GM21447 (cell line): ENCODE measurements at regions not wholly inside any gene's neighbourhood (a gene's known extent, or its start where the extent isn't known, plus 50 kb on each side); places are given as distances from the start of the nearest gene placed in this dataset.

Experiments used
- ATAC-seq: cut with Tn5 transposase; IDR thresholded peaks from one replicate; pipeline ENCODE4 v1.9.1; 2021; ENCODE audit not compliant: unreplicated experiment

DNA sequence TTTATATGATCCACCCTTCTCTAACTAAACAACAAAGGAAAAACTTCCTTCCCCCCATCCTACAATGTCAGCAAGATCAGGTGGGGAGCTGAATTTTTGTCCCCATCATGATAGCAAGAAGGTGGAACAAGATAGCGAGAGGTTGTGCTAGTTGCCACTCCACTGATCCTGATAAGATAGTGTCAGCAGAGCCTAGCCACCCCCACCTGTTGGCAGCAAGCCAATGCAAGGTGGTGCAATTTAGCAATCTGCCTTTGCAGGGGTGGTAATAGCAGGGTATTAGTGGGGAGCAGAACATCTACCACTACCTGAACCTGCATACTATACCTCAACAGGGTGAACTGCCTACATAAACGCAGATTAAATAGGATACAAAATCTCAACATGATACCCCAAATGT, 80.2 kb upstream of the MAMLD1 start:
- ATAC-seq = no peak

DNA sequence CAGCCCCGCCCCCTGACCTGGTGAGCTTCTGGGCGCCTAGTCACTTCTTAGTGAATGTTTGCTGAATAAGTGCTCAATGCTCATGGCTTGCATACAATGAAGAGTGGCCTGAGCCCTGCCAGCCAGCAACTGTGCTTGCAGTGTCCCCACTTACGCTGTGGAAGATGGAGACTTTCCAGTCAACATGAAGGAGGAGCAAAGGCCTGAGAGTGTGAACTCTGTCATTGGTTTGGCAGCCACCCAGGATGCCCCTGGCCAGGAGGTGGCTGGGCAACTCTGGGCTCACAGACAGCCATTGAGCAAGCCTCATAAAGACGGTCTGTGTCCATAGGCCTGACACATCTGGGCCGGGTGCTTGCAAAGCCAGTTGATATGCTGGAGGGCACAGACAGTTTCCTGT, 72.1 kb upstream of the MAMLD1 start:
- no peak for ATAC-seq

GRCh38 chrX:150293311-150294013, 69.7 kb upstream of the MAMLD1 start:
- ATAC-seq = no peak

DNA sequence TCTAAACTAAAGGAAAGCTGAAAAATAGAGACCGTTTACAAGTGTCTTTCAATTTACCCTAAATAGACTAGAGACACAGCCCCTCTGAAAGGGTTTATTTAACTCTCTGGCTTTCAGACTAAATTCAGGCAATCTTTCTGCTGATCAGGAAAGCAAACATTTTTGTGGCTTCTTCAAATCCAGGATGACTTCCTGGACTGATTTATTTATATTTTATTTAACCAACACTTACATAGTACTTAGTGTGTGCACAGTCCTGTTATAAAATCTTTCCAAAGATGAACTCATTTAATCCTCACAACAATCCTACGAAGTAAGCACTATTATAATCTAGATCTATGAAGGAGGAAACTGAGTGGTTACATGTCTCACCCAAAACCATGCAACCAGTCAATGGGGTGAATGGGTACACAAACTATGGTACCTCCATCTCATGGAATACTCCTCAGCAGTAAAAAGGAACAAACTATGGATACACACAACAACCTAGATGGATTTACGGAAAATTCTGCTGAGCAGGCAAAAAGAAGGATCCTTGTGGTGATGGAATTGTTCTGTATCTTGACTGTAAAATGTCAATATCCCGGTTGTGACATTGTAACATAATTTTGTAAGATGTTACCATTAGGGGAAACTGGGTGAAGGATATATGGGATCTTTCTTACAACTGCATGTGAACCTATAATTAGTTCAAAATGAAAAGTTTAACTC, 64.1 kb upstream of the MAMLD1 start:
- no peak for ATAC-seq

- ATAC-seq = no peak
Measured at GRCh38 chrX:150299579-150299978, 63.5 kb upstream of the MAMLD1 start.

GRCh38 chrX:150303386-150304097, 59.6 kb upstream of the MAMLD1 start:
- ATAC-seq = no peak

GRCh38 chrX:150306002-150306401, 57.1 kb upstream of the MAMLD1 start:
- no peak for ATAC-seq

GRCh38 chrX:150308041-150308440, 55.1 kb upstream of the MAMLD1 start:
- no peak for ATAC-seq

DNA sequence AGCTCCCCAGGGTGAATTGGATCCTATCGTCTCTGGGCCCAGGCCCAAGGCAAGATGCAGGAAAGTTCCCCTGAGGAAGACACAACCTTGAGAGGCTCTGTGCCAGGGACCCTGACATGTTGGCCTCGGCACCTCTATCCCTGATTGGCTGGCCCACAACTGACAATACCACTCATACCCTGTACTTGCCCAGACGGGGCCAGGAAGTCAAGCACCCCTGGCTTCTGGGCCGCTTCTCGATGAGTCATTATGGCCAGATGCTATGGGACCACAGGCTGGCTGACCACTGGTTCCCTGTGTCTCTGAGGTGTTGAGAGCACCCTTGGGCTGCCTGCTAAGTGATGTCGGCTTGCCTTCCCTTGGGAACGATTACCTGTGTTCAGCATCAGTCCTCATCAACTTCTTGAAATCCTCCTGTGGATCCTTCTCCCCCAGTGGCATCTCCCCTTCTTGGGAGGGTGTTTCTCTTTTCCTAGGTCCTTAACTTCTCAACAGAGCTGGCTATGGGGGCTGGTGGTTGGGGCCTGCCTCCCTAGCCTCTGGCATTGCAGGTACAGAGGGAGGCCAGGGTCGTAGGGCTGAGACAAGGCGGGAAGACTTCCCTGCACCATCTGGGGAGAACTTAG, 54.5 kb upstream of the MAMLD1 start:
- ATAC-seq = no peak

GRCh38 chrX:150310417-150310816, 52.7 kb upstream of the MAMLD1 start:
- ATAC-seq = no peak

DNA sequence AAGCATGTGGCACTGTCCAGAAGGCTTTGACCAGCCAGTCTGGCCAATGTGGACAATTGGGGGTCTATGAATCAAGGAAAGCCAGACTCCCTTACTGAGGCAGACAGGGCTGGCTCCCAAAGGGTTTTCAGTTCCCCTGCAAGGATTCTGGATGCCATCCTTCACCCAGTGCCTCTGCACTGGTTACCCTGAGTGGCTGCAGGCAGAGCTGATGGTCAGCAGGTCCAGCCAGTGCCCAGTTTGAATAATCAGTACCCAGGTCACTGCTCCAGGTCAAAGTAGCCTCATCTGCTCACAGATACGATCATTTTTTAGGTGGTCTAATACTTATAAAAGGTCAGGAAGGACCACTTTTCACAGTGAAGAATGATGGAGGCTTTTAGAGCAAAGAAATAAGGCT, 52.2 kb upstream of the MAMLD1 start:
- ATAC-seq = no peak

DNA sequence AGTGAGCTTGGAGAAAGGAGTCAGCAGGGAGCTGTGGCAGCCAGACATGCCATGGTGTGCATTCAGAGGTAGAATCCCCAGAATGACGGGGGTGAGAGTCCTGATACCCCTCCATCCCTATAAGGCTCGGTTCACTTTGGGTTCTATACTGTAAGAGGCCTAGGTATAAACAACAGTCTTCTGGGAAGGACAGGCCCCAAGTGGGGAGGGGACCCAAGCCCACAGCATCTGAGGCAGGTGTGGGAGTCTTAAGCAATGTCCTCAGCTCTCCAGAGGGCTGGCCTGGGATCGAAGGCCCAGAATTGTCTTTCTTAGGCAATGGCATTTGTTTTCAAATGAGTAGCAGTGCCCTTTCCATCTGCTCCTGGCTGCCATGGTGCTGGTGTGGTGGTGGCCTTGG, 50.2 kb upstream of the MAMLD1 start:
- ATAC-seq = no peak
